Caco-2 (cell line): ENCODE measurements at regions not wholly inside any gene's neighbourhood (a gene's known extent, or its start where the extent isn't known, plus 50 kb on each side); places are given as distances from the start of the nearest gene placed in this dataset.

Experiments used
- BruUV-seq: library from RNA; stranded (reverse); fragments of 400-500 nt; replicated peaks from 2 replicates; lab custom pipeline; 2021; lab: Mats Ljungman, UMichigan
- CTCF ChIA-PET: fragments of 300-600 bp; sonication (Branson Sonifier 250); formaldehyde crosslinking; loops from one replicate; lab custom pipeline; 2022; ENCODE audit warnings: antibody characterized with exemption; lab: Charles Lee
- POLR2A ChIA-PET: fragments of 300-600 bp; sonication (Branson Sonifier 250); formaldehyde crosslinking; loops from one replicate; lab custom pipeline; 2022; ENCODE audit warnings: antibody characterized with exemption; lab: Charles Lee
- DNase-seq, 2 experiments: peaks; one replicate each; pipeline versions ENCODE4 v3.0.0 to v3.0.0-alpha.2; 2020 to 2022
- H3K27me3 ChIP-seq: replicated peaks from 2 replicates; pipeline ENCODE4 v1.6.0; 2011; ENCODE audit warnings: low read length; ENCODE audit not compliant: control insufficient read depth, insufficient read depth
- H3K36me3 ChIP-seq: 2 replicates; pipeline ENCODE4 v1.5.1; 2011; ENCODE audit warnings: low read length; ENCODE audit not compliant: control insufficient read depth, insufficient read depth
- H3K4me1 ChIP-seq: fragments of 250-450 bp; sonication (Bioruptor Pico); 2 replicates; pipeline ENCODE4 v1.5.1; 2020; ENCODE audit warnings: mild to moderate bottlenecking
- H3K4me3 ChIP-seq: 2 replicates; pipeline ENCODE4 v1.5.1; 2011; ENCODE audit warnings: low read depth, mild to moderate bottlenecking, control low read depth, low read length
- H3K9me3 ChIP-seq: fragments of 250-450 bp; sonication (Bioruptor Pico); 2 replicates; pipeline ENCODE4 v1.5.1; 2020; ENCODE audit warnings: mild to moderate bottlenecking, moderate library complexity
- H3K27ac Mint-ChIP-seq: one replicate; pipeline ENCODE4 v1.8.0; 2022; ENCODE audit warnings: mixed read lengths; ENCODE audit not compliant: unreplicated experiment
- H3K27me3 Mint-ChIP-seq: one replicate; pipeline ENCODE4 v1.8.0; 2022; ENCODE audit warnings: mixed read lengths; ENCODE audit not compliant: insufficient read depth, unreplicated experiment
- H3K36me3 Mint-ChIP-seq: one replicate; pipeline ENCODE4 v1.8.0; 2022; ENCODE audit warnings: mild to moderate bottlenecking, mixed read lengths; ENCODE audit not compliant: insufficient read depth, unreplicated experiment
- H3K4me1 Mint-ChIP-seq: one replicate; pipeline ENCODE4 v1.8.0; 2022; ENCODE audit warnings: low read depth, mixed read lengths; ENCODE audit not compliant: unreplicated experiment
- H3K4me3 Mint-ChIP-seq: one replicate; pipeline ENCODE4 v1.8.0; 2022; ENCODE audit warnings: mild to moderate bottlenecking, moderate library complexity, mixed read lengths; ENCODE audit not compliant: unreplicated experiment
- H3K9me3 Mint-ChIP-seq: one replicate; pipeline ENCODE4 v1.8.0; 2022; ENCODE audit warnings: mixed read lengths; ENCODE audit not compliant: unreplicated experiment
- CTCF ChIP-seq, 2 experiments: fragments of 200-600 bp in 1 of 2; IDR thresholded peaks; 1 replicate in 1 of 2; 2 replicates in 1 of 2; pipeline versions ENCODE4 v1.5.1 to v1.8.0; 2011 to 2022; ENCODE audit warnings: antibody characterized with exemption in 1 of 2, control low read depth in 1 of 2, inconsistent platforms in 1 of 2, low read depth in 1 of 2, low read length in 1 of 2, mild to moderate bottlenecking in 1 of 2, moderate library complexity in 1 of 2; ENCODE audit not compliant: insufficient read depth in 1 of 2, severe bottlenecking in 1 of 2, unreplicated experiment in 1 of 2
- intact Hi-C: fragments of 100-400 bp; cut with micrococcal nuclease; formaldehyde crosslinking; loops from one replicate; pipeline ENCODE4 v1.10.0; 2022; ENCODE audit not compliant: unreplicated experiment

- H3K27ac Mint-ChIP-seq: no peak overlapping the region
- Histone ChIP-seq H3K4me3 (no peak overlapping the region), H3K36me3 (no peaks in the 10 kb centered on the region), H3K9me3 (no peaks in the 10 kb centered on the region), H3K4me1 (no peaks in the 10 kb centered on the region), H3K27me3 (no peaks in the 10 kb centered on the region)
- BruUV-seq: no TSS peak
- H3K36me3 Mint-ChIP-seq: no peaks in the 10 kb centered on the region
- no peak overlapping the region for H3K4me3 Mint-ChIP-seq
- POLR2A ChIA-PET: no interaction called here
- no peak for DNase-seq
- TF ChIP-seq CTCF (IDR thresholded peaks at IDR 0.05; ENCODE audit: insufficient read depth in 1 of 2, low read depth in 1 of 2, low read length in 1 of 2, severe bottlenecking in 1 of 2, unreplicated experiment in 1 of 2): no peak
- H3K27me3 Mint-ChIP-seq: peaks cover 4% of the 10 kb centered on the region
- CTCF ChIA-PET: no interaction called here
- no peaks in the 10 kb centered on the region for H3K4me1 Mint-ChIP-seq
- intact Hi-C loops: loop anchor here (10.0 kb wide), 1 partner anchor 218 kb away; no protein-coding TSS in a partner anchor
- H3K9me3 Mint-ChIP-seq: no peaks in the 10 kb centered on the region
Observed at GRCh38 chr17:27386206-27387075, 69.8 kb upstream of the KSR1 start.

DNA sequence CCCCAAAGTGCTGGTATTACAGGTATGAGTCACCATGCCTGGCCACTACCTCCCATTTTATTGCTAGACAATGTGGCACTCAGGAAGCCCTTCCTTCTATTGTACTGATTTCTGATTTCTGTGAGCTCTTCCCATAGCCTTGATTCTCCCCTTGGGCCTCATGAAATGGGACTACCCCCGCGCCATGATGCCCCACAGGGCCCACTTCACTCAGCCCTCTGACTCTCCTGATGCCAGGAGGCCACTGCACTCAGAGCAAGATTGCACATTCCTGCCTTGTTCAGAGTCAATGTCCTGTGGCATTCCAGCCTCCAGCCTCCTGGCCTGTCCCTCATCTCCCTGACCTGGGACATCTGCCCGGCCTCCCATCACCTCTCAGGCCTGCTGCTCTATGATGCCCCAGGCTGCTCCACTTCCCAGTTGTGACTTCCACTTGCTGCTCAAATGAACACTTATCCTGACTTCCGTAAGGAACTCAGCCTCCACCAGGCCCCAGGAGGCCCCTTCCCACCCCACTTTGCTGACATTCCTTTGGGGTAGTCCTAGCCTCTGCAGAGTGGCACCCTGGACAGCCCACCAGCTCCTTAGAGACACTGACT, 66.6 kb upstream of the KSR1 start:
- CTCF ChIA-PET: no interaction called here
- intact Hi-C loops: loop anchor here (10.0 kb wide), 1 partner anchor 215 kb away; no protein-coding TSS in a partner anchor
- no peaks in the 10 kb centered on the region for H3K9me3 Mint-ChIP-seq

More for the DNA sequence above, 66.6 kb upstream of the KSR1 start:
- no peak for DNase-seq
- no peak overlapping the region for H3K4me3 Mint-ChIP-seq
- peaks cover under 1% of the 10 kb centered on the region for H3K27me3 Mint-ChIP-seq
- Histone ChIP-seq H3K27me3 (no peaks in the 10 kb centered on the region), H3K4me1 (no peaks in the 10 kb centered on the region), H3K4me3 (no peak overlapping the region), H3K9me3 (no peaks in the 10 kb centered on the region), H3K36me3 (no peaks in the 10 kb centered on the region)
- no peaks in the 10 kb centered on the region for H3K36me3 Mint-ChIP-seq
- no peak for TF ChIP-seq CTCF (IDR thresholded peaks at IDR 0.05; ENCODE audit: insufficient read depth in 1 of 2, low read depth in 1 of 2, low read length in 1 of 2, severe bottlenecking in 1 of 2, unreplicated experiment in 1 of 2)
- no TSS peak for BruUV-seq
- POLR2A ChIA-PET: no interaction called here
- H3K27ac Mint-ChIP-seq: no peak overlapping the region
- no peaks in the 10 kb centered on the region for H3K4me1 Mint-ChIP-seq
